ENCODE measurements at regions not wholly inside any gene's neighbourhood (a gene's known extent, or its start where the extent isn't known, plus 50 kb on each side); places are given as distances from the start of the nearest gene placed in this dataset.

DNA sequence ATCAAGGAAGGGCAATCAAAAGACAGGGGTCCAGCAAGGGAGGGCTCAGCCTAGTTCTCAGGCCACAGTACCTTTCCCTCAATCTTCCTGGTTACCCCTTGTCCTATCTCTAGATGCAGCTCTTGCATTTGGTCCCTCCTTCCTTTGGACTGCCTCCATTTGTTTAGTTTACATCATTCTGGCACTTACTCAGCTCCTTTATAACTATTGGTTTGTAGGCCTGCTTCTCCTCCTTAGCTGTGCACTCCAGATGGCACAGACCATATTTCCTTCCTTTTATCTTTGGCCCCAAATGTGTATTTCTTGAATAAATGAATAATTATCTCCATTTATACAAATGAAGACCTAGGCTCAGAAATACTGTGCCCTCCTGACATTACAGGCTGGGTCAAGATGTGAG lies 92.3 kb upstream of the AMOTL1 start:
- TF ChIP-seq, protein P1, sequence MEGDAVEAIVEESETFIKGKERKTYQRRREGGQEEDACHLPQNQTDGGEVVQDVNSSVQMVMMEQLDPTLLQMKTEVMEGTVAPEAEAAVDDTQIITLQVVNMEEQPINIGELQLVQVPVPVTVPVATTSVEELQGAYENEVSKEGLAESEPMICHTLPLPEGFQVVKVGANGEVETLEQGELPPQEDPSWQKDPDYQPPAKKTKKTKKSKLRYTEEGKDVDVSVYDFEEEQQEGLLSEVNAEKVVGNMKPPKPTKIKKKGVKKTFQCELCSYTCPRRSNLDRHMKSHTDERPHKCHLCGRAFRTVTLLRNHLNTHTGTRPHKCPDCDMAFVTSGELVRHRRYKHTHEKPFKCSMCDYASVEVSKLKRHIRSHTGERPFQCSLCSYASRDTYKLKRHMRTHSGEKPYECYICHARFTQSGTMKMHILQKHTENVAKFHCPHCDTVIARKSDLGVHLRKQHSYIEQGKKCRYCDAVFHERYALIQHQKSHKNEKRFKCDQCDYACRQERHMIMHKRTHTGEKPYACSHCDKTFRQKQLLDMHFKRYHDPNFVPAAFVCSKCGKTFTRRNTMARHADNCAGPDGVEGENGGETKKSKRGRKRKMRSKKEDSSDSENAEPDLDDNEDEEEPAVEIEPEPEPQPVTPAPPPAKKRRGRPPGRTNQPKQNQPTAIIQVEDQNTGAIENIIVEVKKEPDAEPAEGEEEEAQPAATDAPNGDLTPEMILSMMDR (IDR thresholded peaks at IDR 0.05): no peak
- no peak for TF ChIP-seq POLR2AphosphoS5 (IDR thresholded peaks at IDR 0.05)
